H1 (cell line): ENCODE measurements at regions not wholly inside any gene's neighbourhood (a gene's known extent, or its start where the extent isn't known, plus 50 kb on each side); places are given as distances from the start of the nearest gene placed in this dataset.

Experiments
- CTCF ChIA-PET: fragments of 300-600 bp; sonication (Branson Sonifier 250); formaldehyde crosslinking; loops from one replicate; lab custom pipeline; 2021; ENCODE audit not compliant: partially characterized antibody; lab: Charles Lee
- POLR2A ChIA-PET: fragments of 300-600 bp; sonication (Branson Sonifier 250); formaldehyde crosslinking; loops from one replicate; lab custom pipeline; 2021; ENCODE audit warnings: inconsistent platforms; ENCODE audit not compliant: partially characterized antibody; lab: Charles Lee
- DNase-seq, 2 experiments: peaks; one replicate each; pipeline versions ENCODE4 v3.0.0 to v3.0.0-alpha.2; 2010 to 2022; ENCODE audit warnings: low spot score in 2 of 2, low read depth in 1 of 2, mixed read lengths in 1 of 2
- FAIRE-seq: peaks from 2 replicates; lab custom pipeline; 2011; peaks lifted over from hg19 to GRCh38; lab: Jason Lieb, UNC
- H2AFZ ChIP-seq: 2 replicates; pipeline ENCODE4 v1.8.1; 2012; ENCODE audit warnings: low read length, inconsistent platforms
- H2AK5ac ChIP-seq: 2 replicates; pipeline ENCODE4 v1.6.1; 2013; ENCODE audit warnings: low read depth, low read length
- H2BK120ac ChIP-seq: replicated peaks from 2 replicates; pipeline ENCODE3; 2013; ENCODE audit warnings: low read depth, low read length, inconsistent platforms
- H2BK12ac ChIP-seq: 2 replicates; pipeline ENCODE4 v1.6.1; 2013; ENCODE audit warnings: low read depth, low read length
- H2BK15ac ChIP-seq: 2 replicates; pipeline ENCODE4 v1.6.1; 2013; ENCODE audit warnings: low read length
- H2BK20ac ChIP-seq: 2 replicates; pipeline ENCODE4 v1.6.1; 2013; ENCODE audit warnings: low read length
- H2BK5ac ChIP-seq: 2 replicates; pipeline ENCODE4 v1.6.1; 2013; ENCODE audit warnings: low read depth, low read length
- H3K14ac ChIP-seq: 2 replicates; pipeline ENCODE4 v1.6.1; 2013; ENCODE audit warnings: inconsistent platforms; ENCODE audit not compliant: insufficient read length
- H3K18ac ChIP-seq: 2 replicates; pipeline ENCODE4 v1.6.1; 2013; ENCODE audit warnings: low read length; ENCODE audit errors: extremely low read depth
- H3K23ac ChIP-seq: 2 replicates; pipeline ENCODE4 v1.6.1; 2013; ENCODE audit warnings: inconsistent platforms; ENCODE audit not compliant: insufficient read length
- H3K23me2 ChIP-seq: 2 replicates; pipeline ENCODE4 v1.6.1; 2013; ENCODE audit warnings: low read depth, low read length
- H3K27ac ChIP-seq: 2 replicates; pipeline ENCODE4 v1.6.1; 2011; ENCODE audit warnings: low read depth, low read length, inconsistent platforms
- H3K27me3 ChIP-seq, 4 experiments: replicated peaks in 1 of 4; 1 replicate in 1 of 4; 2 replicates in 3 of 4; pipeline versions ENCODE4 v1.6.1 to v1.8.1; 2011 to 2013; ENCODE audit warnings: low read length in 3 of 4, mild to moderate bottlenecking in 3 of 4, inconsistent platforms in 2 of 4, mixed read lengths in 2 of 4, moderate library complexity in 1 of 4; ENCODE audit not compliant: control insufficient read depth in 3 of 4, insufficient read depth in 3 of 4; ENCODE audit errors: extremely low read depth in 1 of 4
- H3K36me3 ChIP-seq, 4 experiments: 2 replicates each; pipeline versions ENCODE4 v1.6.1 to v1.8.1; 2011 to 2013; ENCODE audit warnings: mild to moderate bottlenecking in 4 of 4, low read length in 3 of 4, moderate library complexity in 2 of 4, control low read depth in 1 of 4, inconsistent platforms in 1 of 4; ENCODE audit not compliant: insufficient read depth in 4 of 4, control insufficient read depth in 2 of 4
- H3K4ac ChIP-seq: replicated peaks from 2 replicates; pipeline ENCODE3; 2013; ENCODE audit warnings: low read length, low read depth, mixed read lengths, inconsistent platforms; ENCODE audit not compliant: insufficient read length
- H3K4me1 ChIP-seq, 4 experiments: replicated peaks in 1 of 4; 1 replicate in 1 of 4; 2 replicates in 3 of 4; pipeline versions ENCODE4 v1.6.1 to v1.8.1; 2011 to 2013; ENCODE audit warnings: low read length in 3 of 4, inconsistent platforms in 2 of 4, mixed read lengths in 1 of 4; ENCODE audit not compliant: insufficient read depth in 4 of 4, control insufficient read depth in 3 of 4
- H3K4me2 ChIP-seq, 2 experiments: 2 replicates each; pipeline versions ENCODE4 v1.6.1 to v1.8.1; 2011 to 2013; ENCODE audit warnings: low read depth in 2 of 2, low read length in 2 of 2, control low read depth in 1 of 2, inconsistent platforms in 1 of 2, mild to moderate bottlenecking in 1 of 2; ENCODE audit not compliant: insufficient read depth in 1 of 2
- H3K4me3 ChIP-seq, 4 experiments: fragments of 200-600, 300-600 bp in 1 of 4; sonication (generic), shearing (Covaris generic), sonication (Bioruptor Twin) in 1 of 4; 2 replicates each; pipeline versions ENCODE4 v1.5.1 to v1.8.1; 2011 to 2016; ENCODE audit warnings: low read length in 4 of 4, low read depth in 3 of 4, control low read depth in 2 of 4, inconsistent platforms in 2 of 4, mild to moderate bottlenecking in 2 of 4, mixed read lengths in 1 of 4, moderate library complexity in 1 of 4; ENCODE audit not compliant: insufficient read depth in 2 of 4; ENCODE audit errors: extremely low read depth in 1 of 4
- H3K56ac ChIP-seq: replicated peaks from 2 replicates; pipeline ENCODE3; 2013; ENCODE audit warnings: low read depth, mild to moderate bottlenecking, mixed read lengths, low read length, inconsistent platforms; ENCODE audit not compliant: insufficient read length
- H3K79me1 ChIP-seq: 2 replicates; pipeline ENCODE4 v1.6.1; 2013; ENCODE audit warnings: low read depth, low read length, control low read depth
- H3K79me2 ChIP-seq, 2 experiments: 2 replicates each; pipeline versions ENCODE4 v1.6.1 to v1.8.1; 2012 to 2013; ENCODE audit warnings: low read length in 2 of 2, mild to moderate bottlenecking in 2 of 2, inconsistent platforms in 1 of 2; ENCODE audit not compliant: insufficient read depth in 2 of 2, control insufficient read depth in 1 of 2
- H3K9ac ChIP-seq, 4 experiments: replicated peaks in 1 of 4; 1 replicate in 1 of 4; 2 replicates in 3 of 4; pipeline versions ENCODE4 v1.6.1 to v1.8.1; 2011 to 2013; ENCODE audit warnings: low read depth in 3 of 4, low read length in 3 of 4, control low read depth in 2 of 4, mild to moderate bottlenecking in 2 of 4, moderate library complexity in 2 of 4, inconsistent platforms in 1 of 4; ENCODE audit errors: extremely low read depth in 1 of 4
- H3K9me3 ChIP-seq, 2 experiments: 2 replicates each; pipeline versions ENCODE4 v1.6.1 to v1.8.1; 2012 to 2013; ENCODE audit warnings: mild to moderate bottlenecking in 2 of 2, moderate library complexity in 2 of 2, control low read depth in 1 of 2, inconsistent platforms in 1 of 2, low read depth in 1 of 2, low read length in 1 of 2, mixed read lengths in 1 of 2; ENCODE audit not compliant: insufficient read depth in 2 of 2
- H4K20me1 ChIP-seq, 2 experiments: replicated peaks in 1 of 2; 2 replicates each; pipeline versions ENCODE3 to v1.8.1; 2011 to 2013; ENCODE audit warnings: inconsistent platforms in 2 of 2, low read length in 2 of 2, mild to moderate bottlenecking in 1 of 2; ENCODE audit not compliant: insufficient read depth in 2 of 2, control insufficient read depth in 1 of 2
- H4K5ac ChIP-seq: 2 replicates; pipeline ENCODE4 v1.6.1; 2013; ENCODE audit warnings: low read length, low read depth, mixed read lengths, inconsistent platforms; ENCODE audit not compliant: insufficient read length
- H4K8ac ChIP-seq: 2 replicates; pipeline ENCODE4 v1.8.0; 2013; ENCODE audit warnings: mild to moderate bottlenecking, moderate library complexity, low read length, inconsistent platforms; ENCODE audit not compliant: insufficient read depth; ENCODE audit errors: extremely low read depth
- H4K91ac ChIP-seq: replicated peaks from 2 replicates; pipeline ENCODE3; 2013; ENCODE audit warnings: low read length, mixed read lengths, inconsistent platforms; ENCODE audit not compliant: insufficient read length
- CBX5 ChIP-seq: fragments of 300-800, 300-1000 bp; sonication (generic); IDR thresholded peaks from 2 replicates; pipeline ENCODE4 v1.7.1; 2016; ENCODE audit warnings: antibody characterized with exemption, low read length, low read depth
- EP300 ChIP-seq, 2 experiments: IDR thresholded peaks; 1 replicate in 1 of 2; 2 replicates in 1 of 2; pipeline ENCODE4 v1.6.1; 2011 to 2012; ENCODE audit warnings: low read depth in 2 of 2, low read length in 2 of 2, mild to moderate bottlenecking in 2 of 2, borderline replicate concordance in 1 of 2, inconsistent platforms in 1 of 2, moderate library complexity in 1 of 2
- KDM5A ChIP-seq: fragments of 200-600 bp; IDR thresholded peaks from 2 replicates; pipeline ENCODE4 v1.7.1; 2012; ENCODE audit warnings: mild to moderate bottlenecking, low read length, inconsistent platforms, mixed read lengths
- RAD21 ChIP-seq, 2 experiments: IDR thresholded peaks in 1 of 2; conservative IDR thresholded peaks in 1 of 2; 2 replicates each; pipeline ENCODE4 v1.6.1; 2011; ENCODE audit warnings: low read depth in 2 of 2, low read length in 2 of 2, improper control_type of control experiment in 1 of 2, inconsistent platforms in 1 of 2, mild to moderate bottlenecking in 1 of 2, moderate library complexity in 1 of 2
- TAF1 ChIP-seq: IDR thresholded peaks from 2 replicates; pipeline ENCODE4 v1.6.1; 2011; ENCODE audit warnings: mild to moderate bottlenecking, low read depth, low read length
- WGBS, 2 experiments: shearing (Covaris generic) in 1 of 2; methylation state at CpG; one replicate each; pipeline versions ENCODE4 v1.1.6 to v1.1.7; 2013 to 2015; ENCODE audit warnings: low lambda C conversion rate in 2 of 2, mixed read lengths in 2 of 2, inconsistent platforms in 1 of 2, low coverage in 1 of 2, missing lambda C conversion rate in 1 of 2; ENCODE audit not compliant: insufficient replicate concordance in 2 of 2, insufficient coverage in 1 of 2, insufficient read length in 1 of 2; ENCODE audit errors: extremely low coverage in 1 of 2, missing lambda C conversion rate in 1 of 2; 5-methylcytosine and 5-hydroxymethylcytosine counted together
- TF ChIP-seq, protein P1 (sequence below): IDR thresholded peaks from 2 replicates; pipeline ENCODE4 v1.6.1; 2012; ENCODE audit warnings: inconsistent platforms
- TF ChIP-seq, protein P2 (sequence below): IDR thresholded peaks from 2 replicates; pipeline ENCODE4 v1.6.1; 2012; ENCODE audit warnings: inconsistent platforms
- TF ChIP-seq, protein P3 (sequence below): IDR thresholded peaks from 2 replicates; pipeline ENCODE4 v1.6.1; 2011; ENCODE audit warnings: low read length, improper control_type of control experiment
- TF ChIP-seq, protein P4 (sequence below), 3 experiments: IDR thresholded peaks; 1 replicate in 2 of 3; 2 replicates in 1 of 3; pipeline versions ENCODE4 v1.5.1 to v1.6.1; 2011; ENCODE audit warnings: low read length in 3 of 3, mild to moderate bottlenecking in 3 of 3, inconsistent platforms in 2 of 3, low read depth in 1 of 3, moderate library complexity in 1 of 3; ENCODE audit not compliant: insufficient read depth in 1 of 3; ENCODE audit errors: control extremely low read depth in 1 of 3

DNA sequence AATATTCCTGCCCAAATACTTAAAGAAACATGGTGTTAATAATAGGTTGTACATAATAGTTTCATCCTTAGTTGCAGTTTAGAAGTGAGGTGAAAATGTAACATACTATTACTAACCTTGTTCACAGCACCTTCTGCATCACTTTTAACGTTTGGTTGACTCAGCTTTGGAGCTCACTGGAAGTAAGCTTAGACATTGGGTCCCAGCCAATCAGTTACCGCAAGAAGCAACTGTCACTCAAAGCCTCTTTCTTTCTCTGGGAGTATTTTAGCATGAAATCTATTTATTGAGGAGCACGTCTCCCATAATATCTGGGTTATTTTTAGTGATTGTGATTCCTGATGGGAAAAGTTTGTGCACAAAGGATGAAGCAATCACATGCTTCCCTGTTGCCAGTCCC is 472.6 kb downstream of the SNAPC1 start:
- Histone ChIP-seq H3K9me3 (peaks cover 13 to 20% of the 10 kb centered on the region in 2 experiments; a peak in 2 of 4 replicates), H3K27me3 (no peaks in the 10 kb centered on the region), H4K20me1 (no peaks in the 10 kb centered on the region), H3K18ac (no peak overlapping the region), H3K9ac (no peak overlapping the region), H2BK15ac (no peak overlapping the region), H3K79me1 (no peaks in the 10 kb centered on the region), H3K4me1 (no peaks in the 10 kb centered on the region), H4K5ac (no peak overlapping the region), H3K4ac (no peak overlapping the region), H3K36me3 (no peaks in the 10 kb centered on the region), H2BK12ac (no peak overlapping the region), H3K27ac (no peak overlapping the region), H2BK120ac (no peak overlapping the region), H3K23me2 (no peaks in the 10 kb centered on the region), H3K56ac (no peak overlapping the region), H3K79me2 (no peaks in the 10 kb centered on the region), H4K8ac (no peak overlapping the region), H3K14ac (no peak overlapping the region), H2AFZ (no peak overlapping the region), H2BK20ac (no peak overlapping the region), H2AK5ac (no peak overlapping the region), H4K91ac (no peak overlapping the region), H3K23ac (no peak overlapping the region), H3K4me2 (no peak overlapping the region), H3K4me3 (no peak overlapping the region), H2BK5ac (no peak overlapping the region)
- no peak for DNase-seq
- POLR2A ChIA-PET: no interaction called here
- WGBS, 2 experiments: 92% methylated on average over 3 of the region's 3 CpGs; no CpG with 5 or more reads in 1 of the 2 experiments
- CTCF ChIA-PET: no interaction called here
- FAIRE-seq: no peak
- TF ChIP-seq, protein P1, sequence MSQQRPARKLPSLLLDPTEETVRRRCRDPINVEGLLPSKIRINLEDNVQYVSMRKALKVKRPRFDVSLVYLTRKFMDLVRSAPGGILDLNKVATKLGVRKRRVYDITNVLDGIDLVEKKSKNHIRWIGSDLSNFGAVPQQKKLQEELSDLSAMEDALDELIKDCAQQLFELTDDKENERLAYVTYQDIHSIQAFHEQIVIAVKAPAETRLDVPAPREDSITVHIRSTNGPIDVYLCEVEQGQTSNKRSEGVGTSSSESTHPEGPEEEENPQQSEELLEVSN: no peak
- TF ChIP-seq RAD21 (IDR thresholded peaks at IDR 0.05 in 1 of 2, conservative IDR thresholded peaks at IDR 0.05 in 1 of 2; ENCODE audit: low read depth in 2 of 2, low read length in 2 of 2): no peak
- no peak for TF ChIP-seq KDM5A
- TF ChIP-seq, protein P2, sequence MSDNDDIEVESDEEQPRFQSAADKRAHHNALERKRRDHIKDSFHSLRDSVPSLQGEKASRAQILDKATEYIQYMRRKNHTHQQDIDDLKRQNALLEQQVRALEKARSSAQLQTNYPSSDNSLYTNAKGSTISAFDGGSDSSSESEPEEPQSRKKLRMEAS: no peak
- no peak for TF ChIP-seq CBX5
- TF ChIP-seq, protein P3, sequence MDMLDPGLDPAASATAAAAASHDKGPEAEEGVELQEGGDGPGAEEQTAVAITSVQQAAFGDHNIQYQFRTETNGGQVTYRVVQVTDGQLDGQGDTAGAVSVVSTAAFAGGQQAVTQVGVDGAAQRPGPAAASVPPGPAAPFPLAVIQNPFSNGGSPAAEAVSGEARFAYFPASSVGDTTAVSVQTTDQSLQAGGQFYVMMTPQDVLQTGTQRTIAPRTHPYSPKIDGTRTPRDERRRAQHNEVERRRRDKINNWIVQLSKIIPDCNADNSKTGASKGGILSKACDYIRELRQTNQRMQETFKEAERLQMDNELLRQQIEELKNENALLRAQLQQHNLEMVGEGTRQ: no peak
- TF ChIP-seq, protein P4, sequence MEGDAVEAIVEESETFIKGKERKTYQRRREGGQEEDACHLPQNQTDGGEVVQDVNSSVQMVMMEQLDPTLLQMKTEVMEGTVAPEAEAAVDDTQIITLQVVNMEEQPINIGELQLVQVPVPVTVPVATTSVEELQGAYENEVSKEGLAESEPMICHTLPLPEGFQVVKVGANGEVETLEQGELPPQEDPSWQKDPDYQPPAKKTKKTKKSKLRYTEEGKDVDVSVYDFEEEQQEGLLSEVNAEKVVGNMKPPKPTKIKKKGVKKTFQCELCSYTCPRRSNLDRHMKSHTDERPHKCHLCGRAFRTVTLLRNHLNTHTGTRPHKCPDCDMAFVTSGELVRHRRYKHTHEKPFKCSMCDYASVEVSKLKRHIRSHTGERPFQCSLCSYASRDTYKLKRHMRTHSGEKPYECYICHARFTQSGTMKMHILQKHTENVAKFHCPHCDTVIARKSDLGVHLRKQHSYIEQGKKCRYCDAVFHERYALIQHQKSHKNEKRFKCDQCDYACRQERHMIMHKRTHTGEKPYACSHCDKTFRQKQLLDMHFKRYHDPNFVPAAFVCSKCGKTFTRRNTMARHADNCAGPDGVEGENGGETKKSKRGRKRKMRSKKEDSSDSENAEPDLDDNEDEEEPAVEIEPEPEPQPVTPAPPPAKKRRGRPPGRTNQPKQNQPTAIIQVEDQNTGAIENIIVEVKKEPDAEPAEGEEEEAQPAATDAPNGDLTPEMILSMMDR (IDR thresholded peaks at IDR 0.05; ENCODE audit: control extremely low read depth in 1 of 3, insufficient read depth in 1 of 3, low read depth in 1 of 3, low read length in 3 of 3): no peak
- no peak for TF ChIP-seq EP300 (IDR thresholded peaks at IDR 0.05; ENCODE audit: borderline replicate concordance in 1 of 2, low read depth in 2 of 2, low read length in 2 of 2)
- no peak for TF ChIP-seq TAF1
